ENCODE measurements at regions not wholly inside any gene's neighbourhood (a gene's known extent, or its start where the extent isn't known, plus 50 kb on each side); places are given as distances from the start of the nearest gene placed in this dataset.

GRCh38 chr3:869269-869668 is 223.6 kb upstream of the CNTN6 start:
- no peaks in the 10 kb centered on the region for H3K36me3 Mint-ChIP-seq
- no peak for DNase-seq (ENCODE audit: extremely low spot score, unreplicated experiment)
- no peaks in the 10 kb centered on the region for H3K4me1 Mint-ChIP-seq (ENCODE audit: unreplicated experiment)
- H3K9me3 Mint-ChIP-seq: no peaks in the 10 kb centered on the region
- H3K27ac Mint-ChIP-seq: no peak overlapping the region
- no peak for TF ChIP-seq CTCF (conservative IDR thresholded peaks at IDR 0.05)
- H3K27me3 Mint-ChIP-seq: peaks cover 21% of the 10 kb centered on the region
- H3K4me3 Mint-ChIP-seq: no peak overlapping the region

DNA sequence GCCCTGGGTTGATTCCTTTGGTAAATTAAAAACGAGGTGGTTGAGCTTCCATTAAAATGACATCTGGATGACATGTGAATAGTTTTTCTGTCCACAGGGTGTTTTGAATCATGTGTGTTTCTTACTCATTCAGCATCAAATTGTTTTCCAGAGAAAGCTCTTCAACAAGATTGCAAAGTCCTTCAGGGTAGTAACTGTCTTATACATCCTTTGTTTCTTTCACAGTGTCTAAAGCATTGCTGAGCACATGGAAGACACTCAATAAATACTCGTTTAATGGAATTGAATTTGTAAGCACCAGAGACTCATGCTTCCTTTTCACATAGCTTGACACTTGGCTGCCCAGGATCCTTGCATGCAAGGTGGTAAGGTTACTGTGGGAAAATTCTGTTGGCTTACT is 223.1 kb upstream of the CNTN6 start:
- no peaks in the 10 kb centered on the region for H3K4me1 Mint-ChIP-seq (ENCODE audit: unreplicated experiment)
- peaks cover 17% of the 10 kb centered on the region for H3K27me3 Mint-ChIP-seq
- no peak for DNase-seq (ENCODE audit: extremely low spot score, unreplicated experiment)
- no peak overlapping the region for H3K27ac Mint-ChIP-seq
- TF ChIP-seq CTCF (conservative IDR thresholded peaks at IDR 0.05): no peak
- no peak overlapping the region for H3K4me3 Mint-ChIP-seq
- H3K9me3 Mint-ChIP-seq: no peaks in the 10 kb centered on the region
- H3K36me3 Mint-ChIP-seq: no peaks in the 10 kb centered on the region

DNA sequence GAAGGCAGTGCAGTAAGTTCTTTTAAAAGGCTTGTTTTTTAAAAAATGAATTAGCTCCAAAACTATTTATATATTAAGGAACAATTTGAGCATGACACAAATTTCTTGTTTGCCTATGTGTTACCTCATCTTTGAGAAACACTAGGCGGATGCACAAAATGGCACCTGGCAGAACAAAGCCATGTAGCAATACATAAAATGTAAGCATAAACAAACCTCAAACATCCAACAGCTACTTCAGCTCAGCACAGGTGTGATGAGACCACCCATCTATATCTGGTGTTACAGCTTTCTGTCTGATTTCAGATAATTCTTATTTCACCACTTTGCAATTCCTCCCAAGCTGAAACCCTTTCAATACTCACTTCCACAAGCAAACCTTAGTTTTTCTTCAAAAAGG is 221.2 kb upstream of the CNTN6 start:
- Mint-ChIP-seq H3K27ac (no peak overlapping the region), H3K4me1 (ENCODE audit: unreplicated experiment) (no peaks in the 10 kb centered on the region), H3K9me3 (no peaks in the 10 kb centered on the region), H3K36me3 (no peaks in the 10 kb centered on the region), H3K27me3 (peaks cover 12% of the 10 kb centered on the region), H3K4me3 (no peak overlapping the region)
- TF ChIP-seq CTCF (conservative IDR thresholded peaks at IDR 0.05): no peak
- DNase-seq (ENCODE audit: extremely low spot score, unreplicated experiment): no peak

DNA sequence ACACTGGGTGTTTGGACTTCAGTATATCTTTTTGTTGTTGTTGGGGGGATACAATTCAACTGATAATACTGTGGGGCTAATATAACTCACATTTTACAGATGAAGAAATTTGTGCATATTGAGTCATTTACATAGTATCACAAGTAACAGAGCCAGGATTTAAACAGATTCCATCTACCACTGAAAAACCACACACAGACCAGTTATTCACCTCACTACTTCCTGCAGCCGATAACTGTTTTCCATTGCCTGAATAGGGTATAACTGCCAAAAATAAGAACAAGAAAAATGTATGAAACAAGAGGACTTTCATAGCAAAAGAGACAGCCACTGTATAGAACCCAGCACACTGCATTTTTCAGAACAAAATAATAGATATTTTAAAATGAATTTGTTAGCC is 215.8 kb upstream of the CNTN6 start:
- no peaks in the 10 kb centered on the region for H3K36me3 Mint-ChIP-seq
- no peak for TF ChIP-seq CTCF (conservative IDR thresholded peaks at IDR 0.05)
- no peaks in the 10 kb centered on the region for H3K4me1 Mint-ChIP-seq (ENCODE audit: unreplicated experiment)
- DNase-seq (ENCODE audit: extremely low spot score, unreplicated experiment): no peak
- H3K9me3 Mint-ChIP-seq: no peaks in the 10 kb centered on the region
- no peak overlapping the region for H3K27ac Mint-ChIP-seq
- H3K4me3 Mint-ChIP-seq: no peak overlapping the region
- peaks cover 37% of the 10 kb centered on the region for H3K27me3 Mint-ChIP-seq

GRCh38 chr3:878746-879145 is 214.1 kb upstream of the CNTN6 start:
- Mint-ChIP-seq H3K4me3 (no peak overlapping the region), H3K36me3 (no peaks in the 10 kb centered on the region), H3K4me1 (ENCODE audit: unreplicated experiment) (no peaks in the 10 kb centered on the region), H3K27ac (no peak overlapping the region), H3K27me3 (peaks cover 43% of the 10 kb centered on the region), H3K9me3 (no peaks in the 10 kb centered on the region)
- DNase-seq (ENCODE audit: extremely low spot score, unreplicated experiment): no peak
- TF ChIP-seq CTCF (conservative IDR thresholded peaks at IDR 0.05): no peak

DNA sequence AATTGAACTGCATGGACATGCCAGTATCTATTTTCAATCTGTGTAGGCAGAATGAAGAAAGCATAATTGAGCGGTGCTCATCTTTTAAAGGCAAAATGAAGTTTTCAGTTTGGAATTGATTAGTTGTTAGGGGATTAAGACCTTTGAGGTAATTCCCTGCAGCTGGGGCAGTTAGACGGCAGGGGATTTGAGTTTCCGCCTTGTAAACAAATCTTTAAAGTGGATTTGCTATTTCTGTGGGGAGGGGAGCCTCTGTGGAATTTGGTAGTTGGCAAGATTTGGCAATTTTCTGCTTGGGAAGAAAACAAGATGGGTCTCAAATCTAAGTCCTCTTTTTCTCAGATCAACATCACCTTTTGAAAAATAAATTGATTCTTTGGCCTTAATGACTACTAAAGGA is 212.5 kb upstream of the CNTN6 start:
- peaks cover 48% of the 10 kb centered on the region for H3K27me3 Mint-ChIP-seq
- no peak for DNase-seq (ENCODE audit: extremely low spot score, unreplicated experiment)
- no peaks in the 10 kb centered on the region for H3K36me3 Mint-ChIP-seq
- no peaks in the 10 kb centered on the region for H3K9me3 Mint-ChIP-seq
- H3K27ac Mint-ChIP-seq: no peak overlapping the region
- H3K4me1 Mint-ChIP-seq (ENCODE audit: unreplicated experiment): no peaks in the 10 kb centered on the region
- TF ChIP-seq CTCF (conservative IDR thresholded peaks at IDR 0.05): no peak
- H3K4me3 Mint-ChIP-seq: no peak overlapping the region

All from type B pancreatic cell (in vitro differentiated cells).